GM12878 (cell line): ENCODE measurements at regions not wholly inside any gene's neighbourhood (a gene's known extent, or its start where the extent isn't known, plus 50 kb on each side); places are given as distances from the start of the nearest gene placed in this dataset.

ENCODE experiments used
- ATAC-seq: fragments of 200-7000 bp; cut with Tn5 transposase; 3 replicates; pipeline ENCODE4 v1.9.1; 2020; ENCODE audit warnings: mild to moderate bottlenecking, moderate library complexity
- BruUV-seq: library from RNA; stranded (reverse); fragments of 400-500 nt; replicated peaks from 2 replicates; lab custom pipeline; 2021; lab: Mats Ljungman, UMichigan
- CTCF ChIA-PET: fragments of 300-600 bp; sonication (Branson Sonifier 250); formaldehyde crosslinking; extraction: SDS; loops from one replicate; lab custom pipeline; 2021; ENCODE audit warnings: inconsistent platforms; lab: Yijun Ruan, JAX
- POLR2A ChIA-PET: fragments of 350-600 bp; formaldehyde crosslinking; extraction: SDS; loops from one replicate; lab custom pipeline; 2021; ENCODE audit warnings: inconsistent platforms; lab: Charles Lee
- RAD21 ChIA-PET: fragments of 300-600 bp; sonication (Branson Sonifier 250); formaldehyde crosslinking; loops from one replicate; lab custom pipeline; 2023; ENCODE audit warnings: antibody characterized with exemption; ENCODE audit not compliant: unreplicated experiment; lab: Charles Lee
- SMC1A ChIA-PET: fragments of 300-600 bp; sonication (Branson Sonifier 250); formaldehyde crosslinking; loops from one replicate; lab custom pipeline; 2023; ENCODE audit not compliant: unreplicated experiment, uncharacterized antibody; lab: Charles Lee
- DNase-seq: peaks from one replicate; pipeline ENCODE4 v3.0.0-alpha.2; 2011; ENCODE audit warnings: low read depth, low spot score
- FAIRE-seq: peaks from 3 replicates; lab custom pipeline; 2011; peaks lifted over from hg19 to GRCh38; lab: Jason Lieb, UNC
- H2AFZ ChIP-seq: 2 replicates; pipeline ENCODE4 v1.6.0; 2011; ENCODE audit warnings: low read depth, low read length, control low read depth; ENCODE audit not compliant: control insufficient read depth
- H3K27ac ChIP-seq: 2 replicates; pipeline ENCODE4 v1.5.1; 2011; ENCODE audit warnings: control low read depth; ENCODE audit not compliant: control insufficient read depth, insufficient read depth
- H3K27me3 ChIP-seq, 2 experiments: replicated peaks in 1 of 2; 2 replicates each; pipeline versions ENCODE4 v1.6.0 to v1.6.1; 2011; ENCODE audit warnings: low read length in 1 of 2; ENCODE audit not compliant: control insufficient read depth in 2 of 2, insufficient read depth in 2 of 2
- H3K36me3 ChIP-seq, 2 experiments: 2 replicates each; pipeline ENCODE4 v1.5.1; 2011; ENCODE audit warnings: low read length in 1 of 2; ENCODE audit not compliant: control insufficient read depth in 2 of 2, insufficient read depth in 2 of 2
- H3K4me1 ChIP-seq: 2 replicates; pipeline ENCODE4 v1.6.1; 2011; ENCODE audit warnings: mild to moderate bottlenecking, low read length, moderate library complexity, mixed read lengths; ENCODE audit not compliant: control insufficient read depth, insufficient read depth
- H3K4me2 ChIP-seq: 2 replicates; pipeline ENCODE4 v1.6.0; 2011; ENCODE audit warnings: control low read depth; ENCODE audit not compliant: control insufficient read depth, insufficient read depth
- H3K4me3 ChIP-seq: fragments of 200-600 bp; sonication (generic); 2 replicates; pipeline ENCODE4 v1.5.1; 2016
- H3K79me2 ChIP-seq: 2 replicates; pipeline ENCODE4 v1.6.0; 2011; ENCODE audit warnings: low read length; ENCODE audit not compliant: control insufficient read depth, insufficient read depth
- H3K9ac ChIP-seq: 2 replicates; pipeline ENCODE4 v1.8.0; 2011; ENCODE audit warnings: low read length, control low read depth, mixed read lengths; ENCODE audit not compliant: control insufficient read depth, insufficient read depth
- H3K9me3 ChIP-seq: replicated peaks from 3 replicates; pipeline ENCODE4 v1.5.1; 2011; ENCODE audit warnings: mild to moderate bottlenecking, low read length; ENCODE audit not compliant: control insufficient read depth, insufficient read depth
- H4K20me1 ChIP-seq: 2 replicates; pipeline ENCODE4 v1.6.0; 2011; ENCODE audit not compliant: control insufficient read depth, insufficient read depth
- ASH2L ChIP-seq: fragments of 300-600, 200-600 bp; sonication (generic); IDR thresholded peaks from 2 replicates; pipeline ENCODE4 v1.6.1; 2017; ENCODE audit warnings: low read depth, mild to moderate bottlenecking, borderline replicate concordance
- DPF2 ChIP-seq: fragments of 450-650 bp; IDR thresholded peaks from 2 replicates; pipeline ENCODE4 v1.6.1; 2017; ENCODE audit warnings: mild to moderate bottlenecking
- ETV6 ChIP-seq, 2 experiments: fragments of 450-650 bp in 1 of 2; IDR thresholded peaks in 1 of 2; conservative IDR thresholded peaks in 1 of 2; 2 replicates each; pipeline ENCODE4 v1.6.1; 2014; ENCODE audit warnings: antibody characterized with exemption in 1 of 2, borderline replicate concordance in 1 of 2, low read depth in 1 of 2, mild to moderate bottlenecking in 1 of 2, moderate library complexity in 1 of 2
- IKZF1 ChIP-seq: fragments of 450-650 bp; conservative IDR thresholded peaks from 2 replicates; pipeline ENCODE4 v1.6.1; 2017; ENCODE audit warnings: antibody characterized with exemption, mild to moderate bottlenecking
- KAT2A ChIP-seq: conservative IDR thresholded peaks from 2 replicates; pipeline ENCODE4 v1.6.1; 2011; ENCODE audit warnings: low read depth, low read length; ENCODE audit not compliant: control insufficient read depth
- MAX ChIP-seq: IDR thresholded peaks from 2 replicates; pipeline ENCODE4 v1.6.1; 2012; ENCODE audit warnings: low read depth, low read length, improper control_type of control experiment
- MTA3 ChIP-seq: IDR thresholded peaks from 2 replicates; pipeline ENCODE4 v1.6.1; 2012; ENCODE audit warnings: low read length, inconsistent platforms, borderline replicate concordance
- MXI1 ChIP-seq: fragments of 150-350 bp; IDR thresholded peaks from 2 replicates; pipeline ENCODE4 v1.6.1; 2011; ENCODE audit warnings: low read depth, mild to moderate bottlenecking, inconsistent platforms, low read length, improper control_type of control experiment
- PAX8 ChIP-seq: fragments of 450-650 bp; IDR thresholded peaks from 2 replicates; pipeline ENCODE4 v1.6.1; 2017; ENCODE audit warnings: mild to moderate bottlenecking, moderate library complexity
- PML ChIP-seq: IDR thresholded peaks from 2 replicates; pipeline ENCODE4 v1.6.1; 2012; ENCODE audit warnings: low read length, inconsistent platforms
- RELA ChIP-seq: fragments of 450-650 bp; IDR thresholded peaks from 2 replicates; pipeline ENCODE4 v1.8.0; 2014; ENCODE audit warnings: borderline replicate concordance; ENCODE audit not compliant: partially characterized antibody
- SMARCA5 ChIP-seq: fragments of 450-650 bp; IDR thresholded peaks from 2 replicates; pipeline ENCODE4 v1.6.1; 2017; ENCODE audit warnings: mild to moderate bottlenecking
- STAT1 ChIP-seq: fragments of 450-650 bp; conservative IDR thresholded peaks from 2 replicates; pipeline ENCODE4 v1.6.1; 2014; ENCODE audit warnings: antibody characterized with exemption, mild to moderate bottlenecking
- TCF12 ChIP-seq: IDR thresholded peaks from 2 replicates; pipeline ENCODE4 v1.6.1; 2011; ENCODE audit warnings: low read depth, mild to moderate bottlenecking, low read length
- ZNF207 ChIP-seq: fragments of 450-650 bp; IDR thresholded peaks from 2 replicates; pipeline ENCODE4 v1.6.1; 2014; ENCODE audit warnings: antibody characterized with exemption, mild to moderate bottlenecking, borderline replicate concordance
- ZNF687 ChIP-seq: fragments of 450-650 bp; IDR thresholded peaks from 2 replicates; pipeline ENCODE4 v1.6.1; 2017; ENCODE audit warnings: mild to moderate bottlenecking, moderate library complexity
- WGBS: methylation state at CpG from one replicate; pipeline ENCODE4 v1.1.6; 2016; ENCODE audit warnings: low lambda C conversion rate; ENCODE audit not compliant: insufficient replicate concordance, insufficient coverage; ENCODE audit errors: missing lambda C conversion rate; 5-methylcytosine and 5-hydroxymethylcytosine counted together
- in situ Hi-C: fragments of 300-500 bp; cut with MboI; formaldehyde crosslinking; loops from 9 replicates; pipeline ENCODE4 v1.14.3; 2018; ENCODE audit warnings: mixed read lengths
- intact Hi-C: fragments of 100-400 bp; cut with micrococcal nuclease; formaldehyde crosslinking; loops from one replicate; pipeline ENCODE4 v1.14.2; 2022; ENCODE audit not compliant: unreplicated experiment

GRCh38 chr16:48444574-48444973, 59.4 kb upstream of the SIAH1 start:
- Histone ChIP-seq H3K27ac (no peak overlapping the region), H3K27me3 (no peaks in the 10 kb centered on the region), H3K36me3 (no peaks in the 10 kb centered on the region), H3K4me2 (no peak overlapping the region), H3K9ac (no peak overlapping the region), H3K79me2 (no peaks in the 10 kb centered on the region), H4K20me1 (no peaks in the 10 kb centered on the region), H3K4me1 (no peaks in the 10 kb centered on the region), H3K4me3 (no peak overlapping the region), H2AFZ (no peak overlapping the region), H3K9me3 (no peaks in the 10 kb centered on the region)
- ChIA-PET CTCF (interaction anchor here (0.6 to 1.2 kb wide), 2 partner anchors 10 to 29 kb away, joined by 3 to 6 read pairs; no protein-coding TSS in a partner anchor), RAD21 (no interaction called here), SMC1A (interaction anchor here (1.1 to 4.4 kb wide), 2 partner anchors 12 to 24 kb away, joined by 3 to 24 read pairs; no protein-coding TSS in a partner anchor), POLR2A (no interaction called here)
- intact Hi-C loops: no loop called here
- FAIRE-seq (no peak), ATAC-seq (no peak), DNase-seq (no peak)
- no peak for TF ChIP-seq ETV6 (conservative IDR thresholded peaks at IDR 0.05 in 1 of 2, IDR thresholded peaks at IDR 0.05 in 1 of 2; ENCODE audit: borderline replicate concordance in 1 of 2, low read depth in 1 of 2)
- TF ChIP-seq PAX8: no peak
- no peak for TF ChIP-seq ASH2L
- TF ChIP-seq IKZF1: no peak
- in situ Hi-C loops: no loop called here
- no TSS peak for BruUV-seq
- WGBS: 50% methylated on average over 6 of the region's 6 CpGs

- CTCF ChIA-PET: no interaction called here
- RAD21 ChIA-PET: interaction anchor here (1.3 kb wide), 1 partner anchor 15 kb away, joined by 3 read pairs; no protein-coding TSS in a partner anchor
- DNase-seq (no peak), ATAC-seq (no peak), FAIRE-seq (no peak)
- no peak overlapping the region for H3K4me3 ChIP-seq
- no peak overlapping the region for H3K4me2 ChIP-seq
- no peak overlapping the region for H3K27ac ChIP-seq
- BruUV-seq: no TSS peak
- no peaks in the 10 kb centered on the region for H4K20me1 ChIP-seq
- SMC1A ChIA-PET: no interaction called here
- H3K27me3 ChIP-seq: no peaks in the 10 kb centered on the region
- no peaks in the 10 kb centered on the region for H3K9me3 ChIP-seq
- H3K36me3 ChIP-seq: no peaks in the 10 kb centered on the region
- H2AFZ ChIP-seq: no peak overlapping the region
- H3K79me2 ChIP-seq: no peaks in the 10 kb centered on the region
- H3K9ac ChIP-seq: no peak overlapping the region
- POLR2A ChIA-PET: interaction anchor here (1.3 kb wide), 1 partner anchor 14 kb away, joined by 3 read pairs; no protein-coding TSS in a partner anchor
- in situ Hi-C loops: no loop called here
- TF ChIP-seq TCF12 (no peak), MTA3 (no peak), SMARCA5 (no peak), STAT1 (no peak), PML (no peak), MXI1 (no peak), DPF2 (no peak), ZNF207 (no peak), RELA (no peak), KAT2A (no peak), MAX (no peak), ZNF687 (no peak)
- intact Hi-C loops: no loop called here
- H3K4me1 ChIP-seq: no peaks in the 10 kb centered on the region
Observed at GRCh38 chr16:48442379-48442778, 57.2 kb upstream of the SIAH1 start.
